Stomach smooth muscle (tissue), 2 donors: ENCODE measurements at regions not wholly inside any gene's neighbourhood (a gene's known extent, or its start where the extent isn't known, plus 50 kb on each side); places are given as distances from the start of the nearest gene placed in this dataset.

ENCODE experiments used
- H3K27ac ChIP-seq: one replicate; pipeline ENCODE4 v1.7.0; 2013; ENCODE audit warnings: mild to moderate bottlenecking, low read length, inconsistent platforms
- H3K27me3 ChIP-seq, 2 donors: one replicate each; pipeline ENCODE4 v1.7.0; 2013; ENCODE audit warnings: low read length in 2 of 2; ENCODE audit not compliant: insufficient read depth in 2 of 2, control insufficient read depth in 1 of 2
- H3K36me3 ChIP-seq, 2 donors: one replicate each; pipeline ENCODE4 v1.7.0; 2013; ENCODE audit warnings: low read length in 2 of 2; ENCODE audit not compliant: control insufficient read depth in 2 of 2, insufficient read depth in 2 of 2
- H3K4me1 ChIP-seq: one replicate; pipeline ENCODE4 v1.7.0; 2013; ENCODE audit warnings: low read length; ENCODE audit not compliant: control insufficient read depth, insufficient read depth
- H3K4me3 ChIP-seq, 2 donors: one replicate each; pipeline ENCODE4 v1.7.0; 2013; ENCODE audit warnings: low read length in 2 of 2
- H3K9ac ChIP-seq, 2 donors: one replicate each; pipeline ENCODE4 v1.7.0; 2013; ENCODE audit warnings: low read length in 2 of 2, mild to moderate bottlenecking in 1 of 2
- H3K9me3 ChIP-seq, 2 donors: one replicate each; pipeline ENCODE4 v1.7.0; 2013; ENCODE audit warnings: low read length in 2 of 2; ENCODE audit not compliant: control insufficient read depth in 2 of 2
- donor health status: healthy.
- donor health status: Pancreatic carcinoma.

GRCh38 chr2:129734343-129735034 lies 245.0 kb upstream of the RAB6C start:
- Histone ChIP-seq H3K36me3 (no peaks in the 10 kb centered on the region), H3K4me3 (no peak overlapping the region), H3K27me3 (no peaks in the 10 kb centered on the region), H3K9ac (no peak overlapping the region), H3K9me3 (no peaks in the 10 kb centered on the region), H3K4me1 (no peaks in the 10 kb centered on the region), H3K27ac (no peak overlapping the region)

- no peaks in the 10 kb centered on the region for H3K4me1 ChIP-seq
- no peak overlapping the region for H3K27ac ChIP-seq
- H3K4me3 ChIP-seq, result no peak overlapping the region
- H3K36me3 ChIP-seq, result no peaks in the 10 kb centered on the region
- no peak overlapping the region for H3K9ac ChIP-seq
- no peaks in the 10 kb centered on the region for H3K27me3 ChIP-seq
- H3K9me3 ChIP-seq, result no peaks in the 10 kb centered on the region
Measured at GRCh38 chr2:129735576-129735975, 243.9 kb upstream of the RAB6C start.

- Histone ChIP-seq H3K9ac (no peak overlapping the region), H3K27me3 (peaks cover 0 to 2% of the 10 kb centered on the region in 2 donors), H3K4me3 (no peak overlapping the region), H3K36me3 (no peaks in the 10 kb centered on the region), H3K9me3 (no peaks in the 10 kb centered on the region), H3K27ac (no peak overlapping the region), H3K4me1 (no peaks in the 10 kb centered on the region)
Measured at GRCh38 chr2:129737660-129738527, 241.6 kb upstream of the RAB6C start.

- Histone ChIP-seq H3K9me3 (no peaks in the 10 kb centered on the region), H3K4me3 (no peak overlapping the region), H3K27me3 (peaks cover 0 to 2% of the 10 kb centered on the region in 2 donors), H3K27ac (no peak overlapping the region), H3K4me1 (no peaks in the 10 kb centered on the region), H3K9ac (no peak overlapping the region), H3K36me3 (no peaks in the 10 kb centered on the region)
Measured at GRCh38 chr2:129738799-129739198, 240.7 kb upstream of the RAB6C start.

- Histone ChIP-seq H3K9ac (no peak overlapping the region), H3K9me3 (no peaks in the 10 kb centered on the region), H3K4me3 (no peak overlapping the region), H3K36me3 (no peaks in the 10 kb centered on the region), H3K27ac (no peak overlapping the region), H3K27me3 (peaks cover 0 to 2% of the 10 kb centered on the region in 2 donors), H3K4me1 (no peaks in the 10 kb centered on the region)
Measured at GRCh38 chr2:129740504-129740903, 239.0 kb upstream of the RAB6C start.

- peaks cover 0 to 2% of the 10 kb centered on the region in 2 donors for H3K27me3 ChIP-seq
- H3K4me1 ChIP-seq, result no peaks in the 10 kb centered on the region
- H3K27ac ChIP-seq, result no peak overlapping the region
- no peak overlapping the region for H3K9ac ChIP-seq
- no peak overlapping the region for H3K4me3 ChIP-seq
- no peaks in the 10 kb centered on the region for H3K9me3 ChIP-seq
- H3K36me3 ChIP-seq, result no peaks in the 10 kb centered on the region
Measured at GRCh38 chr2:129741165-129741564, 238.3 kb upstream of the RAB6C start.

- Histone ChIP-seq H3K9me3 (no peaks in the 10 kb centered on the region), H3K4me1 (no peaks in the 10 kb centered on the region), H3K9ac (no peak overlapping the region), H3K27me3 (peaks cover 0 to 2% of the 10 kb centered on the region in 2 donors), H3K36me3 (no peaks in the 10 kb centered on the region), H3K27ac (no peak overlapping the region), H3K4me3 (no peak overlapping the region)
Measured at GRCh38 chr2:129741623-129742022, 237.8 kb upstream of the RAB6C start.

- H3K4me3 ChIP-seq, result no peak overlapping the region
Measured at GRCh38 chr2:129742415-129743180, 236.9 kb upstream of the RAB6C start.

GRCh38 chr2:129744141-129744540 lies 235.3 kb upstream of the RAB6C start:
- Histone ChIP-seq H3K4me1 (no peaks in the 10 kb centered on the region), H3K9ac (no peak overlapping the region), H3K27me3 (peaks cover 0 to 2% of the 10 kb centered on the region in 2 donors), H3K27ac (no peak overlapping the region), H3K36me3 (no peaks in the 10 kb centered on the region), H3K9me3 (no peaks in the 10 kb centered on the region), H3K4me3 (no peak overlapping the region)

More at GRCh38 chr2:129742415-129743180, 236.9 kb upstream of the RAB6C start:
- no peaks in the 10 kb centered on the region for H3K9me3 ChIP-seq
- peaks cover 0 to 2% of the 10 kb centered on the region in 2 donors for H3K27me3 ChIP-seq
- no peak overlapping the region for H3K9ac ChIP-seq
- no peak overlapping the region for H3K27ac ChIP-seq
- no peaks in the 10 kb centered on the region for H3K36me3 ChIP-seq
- no peaks in the 10 kb centered on the region for H3K4me1 ChIP-seq

GRCh38 chr2:129744649-129745048 lies 234.8 kb upstream of the RAB6C start:
- Histone ChIP-seq H3K27me3 (peaks cover 0 to 2% of the 10 kb centered on the region in 2 donors), H3K9ac (no peak overlapping the region), H3K4me3 (no peak overlapping the region), H3K4me1 (no peaks in the 10 kb centered on the region), H3K9me3 (no peaks in the 10 kb centered on the region), H3K27ac (no peak overlapping the region), H3K36me3 (no peaks in the 10 kb centered on the region)
